ENCODE measurements at regions not wholly inside any gene's neighbourhood (a gene's known extent, or its start where the extent isn't known, plus 50 kb on each side); places are given as distances from the start of the nearest gene placed in this dataset.
"Not testable (repeated sequence)": the region's sequence is repeated elsewhere in the genome, so short reads cannot be mapped to it uniquely, and the experiment has no call there.

DNA sequence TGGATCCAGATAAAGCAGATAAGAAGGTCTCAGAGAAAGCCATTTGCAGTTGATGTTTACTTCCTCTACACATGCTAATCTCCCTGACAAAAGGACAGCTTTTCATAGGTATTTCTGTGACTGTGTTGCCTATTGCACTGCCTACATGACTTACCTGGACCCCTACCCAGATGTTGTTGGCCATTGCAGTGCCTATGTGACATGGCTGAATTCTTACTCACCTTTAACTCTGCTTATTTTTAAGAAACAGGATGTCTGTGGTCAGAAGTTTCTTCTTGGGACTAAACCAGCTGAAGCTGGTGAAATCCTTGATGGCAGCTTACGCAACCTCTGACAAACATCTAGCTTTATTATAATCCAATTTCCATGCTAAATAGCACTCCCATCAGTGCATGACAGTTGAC lies 50.7 kb downstream of the PPIAL4D start:
- ATAC-seq (peak; percentile 82), DNase-seq (ENCODE audit: low spot score in 2 of 2) (peak in 1 of 2 donors; percentile 33)
- not testable (repeated sequence) for H3K9me3 Mint-ChIP-seq, H3K4me1 Mint-ChIP-seq, H3K27ac Mint-ChIP-seq, H3K4me3 Mint-ChIP-seq, H3K36me3 Mint-ChIP-seq

GRCh38 chr1:145189543-145190030 lies 52.4 kb downstream of the PPIAL4D start:
- H3K4me3 Mint-ChIP-seq, ATAC-seq, H3K4me1 Mint-ChIP-seq, H3K36me3 Mint-ChIP-seq, H3K9me3 Mint-ChIP-seq: not testable (repeated sequence)
- DNase-seq (ENCODE audit: low spot score in 2 of 2), result peak in 1 of 2 donors; percentile 15
- peak overlapping the region; percentile 69 for H3K27ac Mint-ChIP-seq

GRCh38 chr1:145188869-145189542 lies 53.0 kb downstream of the PPIAL4D start:
- not testable (repeated sequence) for H3K4me1 Mint-ChIP-seq, H3K36me3 Mint-ChIP-seq, H3K4me3 Mint-ChIP-seq, ATAC-seq, H3K9me3 Mint-ChIP-seq
- H3K27ac Mint-ChIP-seq, result peak overlapping the region; percentile 69
- peak in 1 of 2 donors; percentile 33 for DNase-seq (ENCODE audit: low spot score in 2 of 2)

DNA sequence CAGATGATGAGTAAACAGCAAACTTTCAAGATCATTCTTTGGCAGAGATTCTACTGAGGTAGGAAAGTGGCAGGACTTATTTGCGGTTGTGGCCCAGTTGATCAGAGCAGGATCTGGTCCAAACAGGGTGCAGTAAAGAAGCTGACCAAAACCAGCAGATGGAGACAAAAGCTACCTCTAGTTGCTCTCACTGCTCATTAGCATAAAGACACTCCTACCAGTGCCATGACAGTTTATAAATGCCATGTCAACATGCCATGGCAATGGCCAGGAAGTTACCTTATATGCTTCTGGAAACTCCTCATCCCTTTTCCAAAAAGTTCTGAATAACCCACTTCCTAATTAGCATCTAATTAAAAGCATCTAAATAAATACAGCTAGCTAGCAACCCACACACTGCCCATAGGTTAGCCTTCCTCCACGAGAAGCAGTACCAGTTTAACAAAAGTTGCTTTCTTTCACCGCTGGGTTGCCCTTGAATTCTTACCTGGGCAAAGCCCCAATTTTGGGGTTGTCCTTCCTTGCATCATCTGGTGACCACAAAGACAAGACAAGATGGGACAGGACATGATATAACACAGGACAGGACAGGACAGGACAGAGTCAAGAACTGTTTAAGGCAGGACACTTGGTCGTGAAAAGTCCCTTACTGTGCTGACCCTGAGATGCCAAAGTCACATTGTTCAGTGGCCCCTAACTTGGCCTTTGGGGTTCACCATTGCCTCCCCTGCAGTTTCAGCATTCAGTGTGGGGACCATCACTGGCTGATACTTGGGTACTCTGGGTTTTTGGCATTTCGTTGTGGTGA lies 59.2 kb downstream of the PPIAL4D start:
- not testable (repeated sequence) for H3K4me3 Mint-ChIP-seq, H3K36me3 Mint-ChIP-seq, H3K4me1 Mint-ChIP-seq, H3K27ac Mint-ChIP-seq, H3K9me3 Mint-ChIP-seq
- ATAC-seq, result peak; percentile 91
- DNase-seq (ENCODE audit: low spot score in 2 of 2), result peak in 1 of 2 donors; percentile 41

GRCh38 chr1:145176285-145176925 lies 65.6 kb downstream of the PPIAL4D start:
- not testable (repeated sequence) for H3K27ac Mint-ChIP-seq; H3K4me3 Mint-ChIP-seq; H3K36me3 Mint-ChIP-seq; H3K4me1 Mint-ChIP-seq; DNase-seq (ENCODE audit: low spot score in 2 of 2); H3K9me3 Mint-ChIP-seq
- ATAC-seq, result peak; percentile 89

- not testable (repeated sequence) for H3K9me3 Mint-ChIP-seq; H3K4me3 Mint-ChIP-seq; DNase-seq (ENCODE audit: low spot score in 2 of 2); ATAC-seq; H3K4me1 Mint-ChIP-seq; H3K27ac Mint-ChIP-seq; H3K36me3 Mint-ChIP-seq
These were observed 67.6 kb downstream of the PPIAL4D start for GRCh38 chr1:145174377-145174776.

DNA sequence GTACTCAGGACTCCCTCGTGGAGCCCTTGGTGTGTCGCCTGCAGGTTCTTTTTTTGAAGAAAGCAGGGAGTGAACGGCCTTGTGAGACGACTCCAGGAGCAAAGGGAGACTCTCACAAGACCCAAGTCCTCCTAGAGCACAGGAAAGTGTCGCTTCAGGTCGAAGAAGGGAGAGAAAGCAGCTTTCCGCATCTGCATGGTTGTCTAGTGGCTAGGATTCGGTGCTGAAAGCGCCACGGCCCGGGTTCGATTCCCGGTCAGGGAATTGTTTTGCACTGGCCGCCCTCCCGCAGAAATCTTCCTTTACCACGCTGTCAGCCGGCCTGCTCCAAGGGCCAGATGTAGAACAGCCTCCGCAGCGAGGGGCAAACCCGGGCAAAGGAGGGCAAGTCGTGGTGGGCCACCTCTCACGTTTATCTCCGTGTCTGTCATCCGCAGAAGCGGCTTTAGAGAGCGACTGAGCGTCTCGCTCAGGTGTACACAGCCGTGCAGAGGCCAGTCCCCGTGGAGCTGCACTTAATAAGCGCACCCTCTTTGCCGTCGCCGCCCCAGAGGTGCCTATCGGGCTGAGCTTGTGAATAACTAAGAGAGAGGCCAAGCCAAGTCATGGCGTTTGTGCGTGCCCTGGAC lies 72.6 kb downstream of the FAM72D start:
- ATAC-seq, result peak; percentile 26
- H3K4me3 Mint-ChIP-seq; DNase-seq (ENCODE audit: low spot score in 2 of 2); H3K9me3 Mint-ChIP-seq; H3K4me1 Mint-ChIP-seq; H3K36me3 Mint-ChIP-seq: not testable (repeated sequence)
- peak overlapping the region; percentile 70 for H3K27ac Mint-ChIP-seq

DNA sequence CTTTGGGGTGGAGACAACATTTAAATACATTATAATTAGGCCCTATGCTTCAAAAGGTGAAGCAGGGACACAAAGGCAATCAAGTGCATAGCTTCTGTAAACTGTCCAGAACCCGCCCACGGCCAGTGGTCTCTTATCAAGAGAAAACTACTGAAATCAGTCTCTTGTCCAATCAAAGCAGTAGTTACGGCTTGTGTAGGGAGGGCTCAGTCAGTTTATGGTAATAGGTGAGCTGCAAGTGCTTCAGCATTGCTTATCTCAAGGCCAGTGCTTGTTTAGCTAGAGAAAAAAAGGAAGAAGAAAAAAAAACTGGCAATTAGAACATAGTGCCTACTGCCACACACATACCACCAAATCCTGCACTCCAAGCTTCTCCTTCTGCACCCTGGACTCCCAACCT lies 68.6 kb downstream of the FAM72D start:
- H3K4me1 Mint-ChIP-seq, ATAC-seq, H3K36me3 Mint-ChIP-seq: not testable (repeated sequence)

More for the DNA sequence above, 68.6 kb downstream of the FAM72D start:
- H3K4me3 Mint-ChIP-seq; H3K27ac Mint-ChIP-seq; DNase-seq (ENCODE audit: low spot score in 2 of 2); H3K9me3 Mint-ChIP-seq: not testable (repeated sequence)
